Heart left ventricle (tissue), 13 donors: ENCODE measurements at regions not wholly inside any gene's neighbourhood (a gene's known extent, or its start where the extent isn't known, plus 50 kb on each side); places are given as distances from the start of the nearest gene placed in this dataset.

Experiments
- CTCF ChIP-seq, 12 donors: fragments of 200-600 bp; sonication (generic) in 4 of 12; IDR thresholded peaks; one replicate each; pipeline versions ENCODE4 v1.5.0 to v1.8.0; 2018 to 2022; ENCODE audit warnings: antibody characterized with exemption in 12 of 12, mild to moderate bottlenecking in 5 of 12
- POLR2A ChIP-seq, 2 donors: fragments of 450-650 bp; IDR thresholded peaks; one replicate each; pipeline ENCODE4 v1.6.1; 2017; ENCODE audit warnings: antibody characterized with exemption in 2 of 2, mild to moderate bottlenecking in 2 of 2, moderate library complexity in 2 of 2
- donor health status: ischemic (EF 13 %, LVEDD 7.1; RV severe dilation, severe dysfunction).
- donor health status: DM: no; HTN: yes; CAD: no.
- donor health status: DM: no; HTN: no; CAD: no.
- donor health status: ischemic (EF 25% LVEDD 6.9; RV normal size, moderate dysfunction).
- donor health status: ischemic (EF 25% LVEDD 5.7; RV mildly dilated, moderate dysfunction).
- donor health status: ischemic (EF 35%, LVEDD 5.7; RV mildly dilated, moderate dysfunction).
- donor health status: nonischemic (EF 11% LVEDD 7.7; RV severe dilation, severe dysfunction).
- donor health status: DM: yes; HTN: yes; CAD: no.
- donor health status: PGD.
- donor health status: ischemic (EF 29% LVEDD 5.4; RV normal size, mild dysfunction).
- donor health status: nonischemic (EF 23%, LVEDD 6.1; RV moderate dilation, normal function).

DNA sequence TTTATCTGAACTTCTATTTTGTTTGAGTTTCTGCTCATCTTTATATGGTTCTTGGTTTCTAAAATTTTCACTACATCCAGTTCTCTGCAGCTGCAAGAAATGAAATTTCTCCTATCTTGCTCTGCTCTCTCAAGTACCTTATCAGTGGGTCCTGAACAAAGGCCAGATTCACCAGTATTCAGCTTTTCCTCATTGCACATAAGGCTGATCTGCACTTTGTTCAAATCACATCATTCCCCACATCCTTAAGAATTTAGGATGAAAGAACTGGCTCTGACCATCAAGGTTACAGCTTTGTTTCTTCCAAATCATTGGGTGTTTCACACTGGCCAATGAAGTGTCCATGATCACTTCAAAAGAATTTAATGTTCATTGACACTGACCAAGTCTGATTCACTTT lies 211.4 kb downstream of the GRIN2B start:
- no peak for TF ChIP-seq CTCF (IDR thresholded peaks at IDR 0.05)
- TF ChIP-seq POLR2A (IDR thresholded peaks at IDR 0.05): no peak
